ENCODE measurements at regions not wholly inside any gene's neighbourhood (a gene's known extent, or its start where the extent isn't known, plus 50 kb on each side); places are given as distances from the start of the nearest gene placed in this dataset.

DNA sequence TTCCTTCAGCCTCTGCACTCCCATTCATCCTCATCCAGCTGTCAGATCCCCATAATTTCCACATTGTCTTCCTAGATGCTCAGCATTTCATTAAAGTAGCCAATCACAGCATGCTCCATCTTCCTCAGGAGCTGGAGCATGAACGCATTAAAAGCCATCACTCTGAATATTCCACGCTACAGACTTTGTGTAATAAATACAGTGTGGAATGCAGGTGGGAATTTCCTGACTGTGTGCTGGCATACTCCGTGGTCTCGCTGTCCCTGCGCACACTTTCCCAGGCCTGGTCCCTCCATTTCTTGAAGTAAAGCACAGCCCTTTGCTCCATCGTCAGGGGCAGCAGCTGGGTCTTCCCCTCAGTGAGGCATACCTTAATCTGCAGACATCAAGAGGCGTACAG lies 123.7 kb upstream of the NCK2 start:
- Histone ChIP-seq H3K9me1 (ENCODE audit: insufficient read depth, low read length) (no peaks in the 10 kb centered on the region), H3K79me1 (ENCODE audit: low read depth in 1 of 2, low read length in 2 of 2) (no peaks in the 10 kb centered on the region), H2BK15ac (ENCODE audit: low read depth, low read length) (no peak overlapping the region), H3K14ac (replicated peaks; ENCODE audit: low read depth, low read length) (no peak overlapping the region), H3K9me3 (ENCODE audit: control insufficient read depth, insufficient read depth, low read length) (peaks cover 2% of the 10 kb centered on the region; the same call in 1 of the 2 replicates), H3K4me1 (ENCODE audit: control insufficient read depth, insufficient read depth, low read length) (no peaks in the 10 kb centered on the region), H3K23ac (ENCODE audit: low read depth, low read length) (no peak overlapping the region), H2BK20ac (ENCODE audit: low read depth, low read length) (no peak overlapping the region), H4K5ac (ENCODE audit: low read depth, low read length) (no peak overlapping the region), H3K4ac (ENCODE audit: low read depth, low read length) (no peak overlapping the region), H4K20me1 (ENCODE audit: insufficient read depth, low read length) (no peaks in the 10 kb centered on the region; the same call in 1 of the 2 replicates), H4K8ac (ENCODE audit: low read depth in 2 of 2, low read length in 2 of 2) (no peak overlapping the region), H4K91ac (ENCODE audit: insufficient read depth, low read depth, low read length) (no peak overlapping the region), H3K4me3 (ENCODE audit: insufficient read depth, low read depth, low read length) (no peak overlapping the region), H2BK120ac (ENCODE audit: low read depth, low read length) (no peak overlapping the region), H3K18ac (ENCODE audit: low read depth, low read length) (no peak overlapping the region), H3K27ac (ENCODE audit: insufficient read depth, low read length) (no peak overlapping the region), H3K36me3 (ENCODE audit: control insufficient read depth, insufficient read depth, low read length) (no peaks in the 10 kb centered on the region), H2AFZ (replicated peaks; ENCODE audit: low read length, poor library complexity) (no peak overlapping the region), H3K9ac (ENCODE audit: low read depth, low read length) (no peak overlapping the region), H3K56ac (ENCODE audit: extremely low read depth, insufficient read depth, low read length) (no peak overlapping the region), H3K27me3 (ENCODE audit: control insufficient read depth, insufficient read depth, low read length) (peaks cover 35% of the 10 kb centered on the region), H2AK9ac (replicated peaks; ENCODE audit: low read depth, low read length, poor library complexity) (no peak overlapping the region), H2BK5ac (ENCODE audit: low read depth, low read length, poor library complexity, severe bottlenecking) (no peak overlapping the region), H3K4me2 (ENCODE audit: low read depth, low read length) (no peak overlapping the region), H2AK5ac (ENCODE audit: low read depth, low read length) (no peak overlapping the region)
- POLR2A ChIA-PET (ENCODE audit: unreplicated experiment): no interaction called here
- TF ChIP-seq MAFK (IDR thresholded peaks at IDR 0.05; ENCODE audit: low read depth, low read length): no peak
- TF ChIP-seq RAD21 (IDR thresholded peaks at IDR 0.05; ENCODE audit: low read length): no peak
- no peak for TF ChIP-seq MXI1 (IDR thresholded peaks at IDR 0.05; ENCODE audit: borderline replicate concordance, low read depth, low read length)
- TF ChIP-seq, protein P1, sequence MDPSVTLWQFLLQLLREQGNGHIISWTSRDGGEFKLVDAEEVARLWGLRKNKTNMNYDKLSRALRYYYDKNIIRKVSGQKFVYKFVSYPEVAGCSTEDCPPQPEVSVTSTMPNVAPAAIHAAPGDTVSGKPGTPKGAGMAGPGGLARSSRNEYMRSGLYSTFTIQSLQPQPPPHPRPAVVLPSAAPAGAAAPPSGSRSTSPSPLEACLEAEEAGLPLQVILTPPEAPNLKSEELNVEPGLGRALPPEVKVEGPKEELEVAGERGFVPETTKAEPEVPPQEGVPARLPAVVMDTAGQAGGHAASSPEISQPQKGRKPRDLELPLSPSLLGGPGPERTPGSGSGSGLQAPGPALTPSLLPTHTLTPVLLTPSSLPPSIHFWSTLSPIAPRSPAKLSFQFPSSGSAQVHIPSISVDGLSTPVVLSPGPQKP (IDR thresholded peaks at IDR 0.05; ENCODE audit: borderline replicate concordance, low read depth, low read length): no peak
- no peak for TF ChIP-seq CHD1 (IDR thresholded peaks at IDR 0.05; ENCODE audit: low read depth, low read length)
- TF ChIP-seq RFX5 (IDR thresholded peaks at IDR 0.05; ENCODE audit: low read depth, low read length): no peak
- no peak for TF ChIP-seq SMC3 (IDR thresholded peaks at IDR 0.05; ENCODE audit: low read depth, low read length)
- TF ChIP-seq FOS (IDR thresholded peaks at IDR 0.05; ENCODE audit: low read depth, low read length): no peak
- no peak for ATAC-seq (ENCODE audit: low read depth)
- in situ Hi-C loops (cut with MboI; ENCODE audit: low sequenced_read_pairs) (no loop called here), intact Hi-C loops (cut with micrococcal nuclease) (no loop called here), dilution Hi-C loops (cut with HindIII; ENCODE audit: low sequenced_read_pairs, unreplicated experiment) (no loop called here)
- WGBS, 2 experiments (ENCODE audit: extremely low coverage in 2 of 2, insufficient read length in 1 of 2): 52% methylated on average over 5 of the region's 7 CpGs; no CpG with 5 or more reads in 1 of the 2 experiments
- BruUV-seq (replicated peaks): no TSS peak
- no peak for DNase-seq
- CTCF ChIA-PET: no interaction called here
